ENCODE measurements at regions not wholly inside any gene's neighbourhood (a gene's known extent, or its start where the extent isn't known, plus 50 kb on each side); places are given as distances from the start of the nearest gene placed in this dataset.

DNA sequence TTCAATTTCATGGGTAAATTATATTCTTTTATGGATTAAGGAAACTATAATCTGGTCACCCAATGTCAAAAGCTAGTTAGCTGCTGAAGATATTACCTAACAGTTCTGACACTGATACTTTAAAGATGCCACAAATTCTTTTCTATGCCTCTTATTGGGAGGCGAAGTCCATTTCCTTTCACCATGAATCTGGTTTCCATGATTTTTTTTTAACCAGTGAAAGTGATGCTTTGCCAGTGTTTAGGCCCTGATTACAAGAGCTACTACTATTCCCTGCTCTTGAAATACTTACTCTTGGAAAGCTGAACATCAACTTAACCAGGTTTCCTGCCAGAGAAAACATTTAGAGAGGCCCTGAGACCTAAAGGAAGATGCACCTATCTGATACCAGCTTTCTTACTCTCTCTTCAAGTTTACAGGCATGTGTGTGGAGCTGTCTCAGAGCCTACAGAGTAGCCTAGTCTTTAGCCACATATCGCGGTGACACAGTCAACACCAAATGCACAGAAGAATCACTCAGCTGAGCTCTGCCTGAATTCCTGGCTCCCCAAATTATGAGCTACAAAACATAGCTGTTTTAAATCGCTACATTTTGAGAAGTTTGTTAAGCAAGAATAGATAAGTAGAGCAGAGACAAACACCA is 1280.8 kb downstream of the PCDH7 start:
- intact Hi-C loops (cut with micrococcal nuclease), result no loop called here
- ChIA-PET CTCF (no interaction called here), RAD21 (ENCODE audit: low non-redundant PET in 1 of 2, low total read pairs in 2 of 2, uncharacterized antibody in 2 of 2, unreplicated experiment in 2 of 2) (no interaction called here), POLR2A (interaction anchor here (1.3 kb wide), 1 partner anchor 9 kb away, joined by 3 read pairs; no protein-coding TSS in a partner anchor)
- Histone ChIP-seq H4K20me1 (ENCODE audit: insufficient read depth) (no peaks in the 10 kb centered on the region), H3K9me2 (ENCODE audit: insufficient read depth) (no peaks in the 10 kb centered on the region), H3K9ac (ENCODE audit: low read length) (no peak overlapping the region), H3K36me3 (ENCODE audit: control insufficient read depth in 1 of 2, insufficient read depth in 2 of 2, low read length in 2 of 2) (no peaks in the 10 kb centered on the region), H2AFZ (ENCODE audit: low read depth, low read length, poor library complexity, severe bottlenecking) (peak overlapping the region; percentile 26), H3K9me3 (ENCODE audit: control insufficient read depth in 1 of 2, insufficient read depth in 1 of 2, low read depth in 1 of 2, low read length in 2 of 2) (no peaks in the 10 kb centered on the region), H3K4me2 (ENCODE audit: low read length) (no peak overlapping the region), H3K4me1 (ENCODE audit: control insufficient read depth in 1 of 2, insufficient read depth in 2 of 2, low read length in 2 of 2) (peaks cover 0 to 9% of the 10 kb centered on the region in 2 experiments; a peak in 2 of 4 replicates), H3K27ac (ENCODE audit: low read depth, low read length) (no peak overlapping the region), H3K79me2 (ENCODE audit: insufficient read depth, low read length) (no peaks in the 10 kb centered on the region), H3K4me3 (replicated peaks in 1 of 2; ENCODE audit: low read depth in 1 of 2, low read length in 2 of 2) (no peak overlapping the region), H3K27me3 (ENCODE audit: insufficient read depth, low read length) (no peaks in the 10 kb centered on the region)
- DNase-seq (ENCODE audit: low read depth, low spot score) (no peak), ATAC-seq (no peak)
- TF ChIP-seq CEBPB (IDR thresholded peaks at IDR 0.05; ENCODE audit: low read depth), result no peak
- no peak for TF ChIP-seq ZNF274 (IDR thresholded peaks at IDR 0.05; ENCODE audit: low read depth, low read length)
- TF ChIP-seq, protein P1, sequence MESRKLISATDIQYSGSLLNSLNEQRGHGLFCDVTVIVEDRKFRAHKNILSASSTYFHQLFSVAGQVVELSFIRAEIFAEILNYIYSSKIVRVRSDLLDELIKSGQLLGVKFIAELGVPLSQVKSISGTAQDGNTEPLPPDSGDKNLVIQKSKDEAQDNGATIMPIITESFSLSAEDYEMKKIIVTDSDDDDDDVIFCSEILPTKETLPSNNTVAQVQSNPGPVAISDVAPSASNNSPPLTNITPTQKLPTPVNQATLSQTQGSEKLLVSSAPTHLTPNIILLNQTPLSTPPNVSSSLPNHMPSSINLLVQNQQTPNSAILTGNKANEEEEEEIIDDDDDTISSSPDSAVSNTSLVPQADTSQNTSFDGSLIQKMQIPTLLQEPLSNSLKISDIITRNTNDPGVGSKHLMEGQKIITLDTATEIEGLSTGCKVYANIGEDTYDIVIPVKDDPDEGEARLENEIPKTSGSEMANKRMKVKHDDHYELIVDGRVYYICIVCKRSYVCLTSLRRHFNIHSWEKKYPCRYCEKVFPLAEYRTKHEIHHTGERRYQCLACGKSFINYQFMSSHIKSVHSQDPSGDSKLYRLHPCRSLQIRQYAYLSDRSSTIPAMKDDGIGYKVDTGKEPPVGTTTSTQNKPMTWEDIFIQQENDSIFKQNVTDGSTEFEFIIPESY (IDR thresholded peaks at IDR 0.05; ENCODE audit: extremely low read depth, insufficient replicate concordance, low read length), result no peak
- no peak for TF ChIP-seq ZFX (IDR thresholded peaks at IDR 0.05)
- TF ChIP-seq, protein P2, sequence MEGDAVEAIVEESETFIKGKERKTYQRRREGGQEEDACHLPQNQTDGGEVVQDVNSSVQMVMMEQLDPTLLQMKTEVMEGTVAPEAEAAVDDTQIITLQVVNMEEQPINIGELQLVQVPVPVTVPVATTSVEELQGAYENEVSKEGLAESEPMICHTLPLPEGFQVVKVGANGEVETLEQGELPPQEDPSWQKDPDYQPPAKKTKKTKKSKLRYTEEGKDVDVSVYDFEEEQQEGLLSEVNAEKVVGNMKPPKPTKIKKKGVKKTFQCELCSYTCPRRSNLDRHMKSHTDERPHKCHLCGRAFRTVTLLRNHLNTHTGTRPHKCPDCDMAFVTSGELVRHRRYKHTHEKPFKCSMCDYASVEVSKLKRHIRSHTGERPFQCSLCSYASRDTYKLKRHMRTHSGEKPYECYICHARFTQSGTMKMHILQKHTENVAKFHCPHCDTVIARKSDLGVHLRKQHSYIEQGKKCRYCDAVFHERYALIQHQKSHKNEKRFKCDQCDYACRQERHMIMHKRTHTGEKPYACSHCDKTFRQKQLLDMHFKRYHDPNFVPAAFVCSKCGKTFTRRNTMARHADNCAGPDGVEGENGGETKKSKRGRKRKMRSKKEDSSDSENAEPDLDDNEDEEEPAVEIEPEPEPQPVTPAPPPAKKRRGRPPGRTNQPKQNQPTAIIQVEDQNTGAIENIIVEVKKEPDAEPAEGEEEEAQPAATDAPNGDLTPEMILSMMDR (IDR thresholded peaks at IDR 0.05 in 2 of 3, conservative IDR thresholded peaks at IDR 0.05 in 1 of 3; ENCODE audit: borderline replicate concordance in 1 of 3, insufficient read depth in 1 of 3, low read depth in 2 of 3, low read length in 2 of 3), result no peak
- TF ChIP-seq, protein P3, sequence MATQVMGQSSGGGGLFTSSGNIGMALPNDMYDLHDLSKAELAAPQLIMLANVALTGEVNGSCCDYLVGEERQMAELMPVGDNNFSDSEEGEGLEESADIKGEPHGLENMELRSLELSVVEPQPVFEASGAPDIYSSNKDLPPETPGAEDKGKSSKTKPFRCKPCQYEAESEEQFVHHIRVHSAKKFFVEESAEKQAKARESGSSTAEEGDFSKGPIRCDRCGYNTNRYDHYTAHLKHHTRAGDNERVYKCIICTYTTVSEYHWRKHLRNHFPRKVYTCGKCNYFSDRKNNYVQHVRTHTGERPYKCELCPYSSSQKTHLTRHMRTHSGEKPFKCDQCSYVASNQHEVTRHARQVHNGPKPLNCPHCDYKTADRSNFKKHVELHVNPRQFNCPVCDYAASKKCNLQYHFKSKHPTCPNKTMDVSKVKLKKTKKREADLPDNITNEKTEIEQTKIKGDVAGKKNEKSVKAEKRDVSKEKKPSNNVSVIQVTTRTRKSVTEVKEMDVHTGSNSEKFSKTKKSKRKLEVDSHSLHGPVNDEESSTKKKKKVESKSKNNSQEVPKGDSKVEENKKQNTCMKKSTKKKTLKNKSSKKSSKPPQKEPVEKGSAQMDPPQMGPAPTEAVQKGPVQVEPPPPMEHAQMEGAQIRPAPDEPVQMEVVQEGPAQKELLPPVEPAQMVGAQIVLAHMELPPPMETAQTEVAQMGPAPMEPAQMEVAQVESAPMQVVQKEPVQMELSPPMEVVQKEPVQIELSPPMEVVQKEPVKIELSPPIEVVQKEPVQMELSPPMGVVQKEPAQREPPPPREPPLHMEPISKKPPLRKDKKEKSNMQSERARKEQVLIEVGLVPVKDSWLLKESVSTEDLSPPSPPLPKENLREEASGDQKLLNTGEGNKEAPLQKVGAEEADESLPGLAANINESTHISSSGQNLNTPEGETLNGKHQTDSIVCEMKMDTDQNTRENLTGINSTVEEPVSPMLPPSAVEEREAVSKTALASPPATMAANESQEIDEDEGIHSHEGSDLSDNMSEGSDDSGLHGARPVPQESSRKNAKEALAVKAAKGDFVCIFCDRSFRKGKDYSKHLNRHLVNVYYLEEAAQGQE (IDR thresholded peaks at IDR 0.05; ENCODE audit: low read depth), result no peak
- no peak for TF ChIP-seq EGR1 (IDR thresholded peaks at IDR 0.05; ENCODE audit: low read depth)
- TF ChIP-seq TCF7L2 (IDR thresholded peaks at IDR 0.05; ENCODE audit: borderline replicate concordance, extremely low read depth, insufficient read depth, insufficient read length), result no peak
- no peak for TF ChIP-seq SP1 (IDR thresholded peaks at IDR 0.05; ENCODE audit: low read depth)
- TF ChIP-seq POLR2A (IDR thresholded peaks at IDR 0.05; ENCODE audit: borderline replicate concordance, extremely low read depth, insufficient read depth, insufficient read length), result no peak
- no peak for TF ChIP-seq EZH2 (IDR thresholded peaks at IDR 0.05)
- no peak for TF ChIP-seq ELF1 (IDR thresholded peaks at IDR 0.05; ENCODE audit: borderline replicate concordance, low read depth)
- no TSS peak for BruUV-seq (replicated peaks)

Measured in HCT116 (cell line).